ENCODE measurements at regions not wholly inside any gene's neighbourhood (a gene's known extent, or its start where the extent isn't known, plus 50 kb on each side); places are given as distances from the start of the nearest gene placed in this dataset.

DNA sequence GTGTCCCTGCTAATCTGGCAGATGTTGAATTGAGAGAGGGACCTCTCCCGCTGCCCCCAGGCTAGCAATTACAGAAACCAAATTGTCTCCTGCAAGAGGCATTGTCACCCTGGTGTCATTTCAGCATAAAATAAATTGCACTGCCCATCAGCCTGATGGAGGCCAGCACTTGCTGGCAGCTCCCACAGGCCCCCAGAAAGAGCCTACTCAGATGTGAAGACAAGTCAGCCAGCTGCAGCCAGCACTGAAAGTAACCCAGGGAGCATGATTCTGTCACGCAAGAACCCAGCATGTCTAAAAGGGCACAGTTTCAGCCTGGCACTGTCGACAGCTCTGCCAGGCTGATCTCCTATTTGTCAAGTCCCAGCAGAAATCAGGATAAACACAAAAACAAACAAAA is 110.3 kb upstream of the CTTNBP2NL start (continued):
- TF ChIP-seq, protein P1, sequence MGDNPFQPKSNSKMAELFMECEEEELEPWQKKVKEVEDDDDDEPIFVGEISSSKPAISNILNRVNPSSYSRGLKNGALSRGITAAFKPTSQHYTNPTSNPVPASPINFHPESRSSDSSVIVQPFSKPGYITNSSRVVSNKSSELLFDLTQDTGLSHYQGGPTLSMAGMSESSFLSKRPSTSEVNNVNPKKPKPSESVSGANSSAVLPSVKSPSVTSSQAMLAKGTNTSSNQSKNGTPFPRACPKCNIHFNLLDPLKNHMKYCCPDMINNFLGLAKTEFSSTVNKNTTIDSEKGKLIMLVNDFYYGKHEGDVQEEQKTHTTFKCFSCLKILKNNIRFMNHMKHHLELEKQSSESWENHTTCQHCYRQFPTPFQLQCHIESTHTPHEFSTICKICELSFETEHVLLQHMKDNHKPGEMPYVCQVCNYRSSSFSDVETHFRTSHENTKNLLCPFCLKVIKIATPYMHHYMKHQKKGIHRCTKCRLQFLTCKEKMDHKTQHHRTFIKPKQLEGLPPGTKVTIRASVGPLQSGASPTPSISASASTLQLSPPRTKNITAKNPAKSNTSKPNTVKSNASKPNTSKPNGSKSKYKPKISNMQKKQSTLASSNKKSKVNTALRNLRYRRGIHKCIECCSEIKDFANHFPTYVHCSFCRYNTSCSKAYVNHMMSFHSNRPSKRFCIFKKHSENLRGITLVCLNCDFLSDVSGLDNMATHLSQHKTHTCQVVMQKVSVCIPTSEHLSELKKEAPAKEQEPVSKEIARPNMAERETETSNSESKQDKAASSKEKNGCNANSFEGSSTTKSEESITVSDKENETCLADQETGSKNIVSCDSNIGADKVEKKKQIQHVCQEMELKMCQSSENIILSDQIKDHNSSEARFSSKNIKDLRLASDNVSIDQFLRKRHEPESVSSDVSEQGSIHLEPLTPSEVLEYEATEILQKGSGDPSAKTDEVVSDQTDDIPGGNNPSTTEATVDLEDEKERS (tag by site-specific recombination; IDR thresholded peaks at IDR 0.05) = no peak
- no peak for TF ChIP-seq SP3 (tag by site-specific recombination; IDR thresholded peaks at IDR 0.05)

DNA sequence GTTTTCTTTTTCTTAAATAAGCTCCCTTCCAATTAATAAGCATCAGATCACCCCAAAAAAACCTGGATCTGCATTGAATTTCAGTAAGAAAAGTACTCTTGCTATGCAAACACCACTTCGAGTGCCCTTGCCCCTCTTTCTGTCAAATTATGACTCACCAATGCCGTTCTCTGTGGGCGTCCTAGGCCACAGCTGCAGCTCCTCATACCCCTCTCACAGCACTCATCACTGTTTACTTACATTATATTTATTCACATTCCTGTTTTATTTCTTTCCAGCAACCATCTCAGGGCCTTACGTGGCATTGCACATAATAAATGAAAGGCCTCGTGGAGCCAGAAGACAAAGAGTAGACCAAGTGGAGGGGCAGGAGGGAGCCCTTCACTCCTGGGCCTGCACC is 99.1 kb upstream of the CTTNBP2NL start:
- Histone ChIP-seq H3K9me3 (ENCODE audit: control insufficient read depth, insufficient read depth, low read depth, low read length) (no peaks in the 10 kb centered on the region), H3K36me3 (ENCODE audit: control insufficient read depth in 2 of 2, insufficient read depth in 1 of 2, low read length in 2 of 2) (no peaks in the 10 kb centered on the region), H3K27ac (ENCODE audit: extremely low read depth, low read depth, low read length) (no peak overlapping the region), H3K4me1 (ENCODE audit: control insufficient read depth, insufficient read depth, low read length) (no peaks in the 10 kb centered on the region), H3K4me3 (ENCODE audit: low read depth, low read length) (no peak overlapping the region)
- ChIA-PET CTCF (interaction anchor here (0.6 kb wide), 4 partner anchors 34 to 582 kb away, joined by 3 to 4 read pairs (median 3); no protein-coding TSS in a partner anchor), POLR2A (no interaction called here)
- TF ChIP-seq ZFHX2 (tag by site-specific recombination; conservative IDR thresholded peaks at IDR 0.05) = 0 out of 2 replicates have a peak, but pooled peaks have one; percentile 13
- TF ChIP-seq ZNF202 (tag by site-specific recombination; IDR thresholded peaks at IDR 0.05; ENCODE audit: borderline replicate concordance) = no peak
- TF ChIP-seq TCF7L2 (IDR thresholded peaks at IDR 0.05; ENCODE audit: borderline replicate concordance, low read depth, low read length) = no peak

DNA sequence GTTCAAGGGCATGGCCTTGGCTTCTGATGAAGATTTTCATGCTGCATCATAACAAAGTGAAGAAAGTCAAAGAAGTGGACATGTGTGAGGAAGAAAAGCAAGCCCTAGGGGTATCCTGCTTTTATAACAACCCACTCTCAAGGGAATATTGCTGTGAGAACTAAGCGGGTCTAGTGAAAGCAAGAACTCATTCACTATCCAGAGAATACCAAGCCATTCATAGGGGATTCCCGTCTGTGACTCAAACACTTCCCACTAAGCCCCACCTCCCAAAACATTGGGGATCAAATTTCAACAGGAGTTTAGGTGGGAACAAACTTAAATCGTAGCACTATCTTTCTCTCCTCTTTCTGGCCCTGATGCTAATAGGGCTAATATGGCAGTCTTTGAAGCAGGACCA is 98.5 kb upstream of the CTTNBP2NL start:
- H3K36me3 ChIP-seq (ENCODE audit: control insufficient read depth in 2 of 2, insufficient read depth in 1 of 2, low read length in 2 of 2) = no peaks in the 10 kb centered on the region
- ChIA-PET POLR2A (no interaction called here), CTCF (interaction anchor here (0.6 to 2.0 kb wide), 4 partner anchors 34 to 583 kb away, joined by 3 to 8 read pairs (median 4); no protein-coding TSS in a partner anchor)
- no peaks in the 10 kb centered on the region for H3K4me1 ChIP-seq (ENCODE audit: control insufficient read depth, insufficient read depth, low read length)
- no peak for TF ChIP-seq ZNF747 (tag by site-specific recombination; IDR thresholded peaks at IDR 0.05)
- TF ChIP-seq, protein P2, sequence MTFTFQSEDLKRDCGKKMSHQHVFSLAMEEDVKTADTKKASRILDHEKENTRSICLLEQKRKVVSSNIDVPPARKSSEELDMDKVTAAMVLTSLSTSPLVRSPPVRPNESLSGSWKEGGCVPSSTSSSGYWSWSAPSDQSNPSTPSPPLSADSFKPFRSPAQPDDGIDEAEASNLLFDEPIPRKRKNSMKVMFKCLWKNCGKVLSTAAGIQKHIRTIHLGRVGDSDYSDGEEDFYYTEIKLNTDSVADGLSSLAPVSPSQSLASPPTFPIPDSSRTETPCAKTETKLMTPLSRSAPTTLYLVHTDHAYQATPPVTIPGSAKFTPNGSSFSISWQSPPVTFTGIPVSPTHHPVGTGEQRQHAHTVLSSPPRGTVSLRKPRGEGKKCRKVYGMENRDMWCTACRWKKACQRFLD (tag by site-specific recombination; IDR thresholded peaks at IDR 0.05) = no peak
- no peak for TF ChIP-seq ZNF10 (tag by site-specific recombination; IDR thresholded peaks at IDR 0.05)
- no peak for TF ChIP-seq MYNN (tag by site-specific recombination; IDR thresholded peaks at IDR 0.05; ENCODE audit: borderline replicate concordance)
- TF ChIP-seq ZNF514 (tag by site-specific recombination; IDR thresholded peaks at IDR 0.05) = no peak
- TF ChIP-seq ZNF561 (tag by site-specific recombination; IDR thresholded peaks at IDR 0.05; ENCODE audit: borderline replicate concordance) = no peak
- no peak for TF ChIP-seq ZNF610 (tag by site-specific recombination; IDR thresholded peaks at IDR 0.05; ENCODE audit: borderline replicate concordance)
- TF ChIP-seq OVOL3 (tag by site-specific recombination; IDR thresholded peaks at IDR 0.05) = no peak
- TF ChIP-seq, protein P3, sequence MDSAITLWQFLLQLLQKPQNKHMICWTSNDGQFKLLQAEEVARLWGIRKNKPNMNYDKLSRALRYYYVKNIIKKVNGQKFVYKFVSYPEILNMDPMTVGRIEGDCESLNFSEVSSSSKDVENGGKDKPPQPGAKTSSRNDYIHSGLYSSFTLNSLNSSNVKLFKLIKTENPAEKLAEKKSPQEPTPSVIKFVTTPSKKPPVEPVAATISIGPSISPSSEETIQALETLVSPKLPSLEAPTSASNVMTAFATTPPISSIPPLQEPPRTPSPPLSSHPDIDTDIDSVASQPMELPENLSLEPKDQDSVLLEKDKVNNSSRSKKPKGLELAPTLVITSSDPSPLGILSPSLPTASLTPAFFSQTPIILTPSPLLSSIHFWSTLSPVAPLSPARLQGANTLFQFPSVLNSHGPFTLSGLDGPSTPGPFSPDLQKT (IDR thresholded peaks at IDR 0.05; ENCODE audit: borderline replicate concordance, low read depth, low read length) = no peak
- no peak for TF ChIP-seq ZNF768 (tag by site-specific recombination; IDR thresholded peaks at IDR 0.05)
- TF ChIP-seq GLI2 (tag by site-specific recombination; IDR thresholded peaks at IDR 0.05; ENCODE audit: borderline replicate concordance, low read depth) = no peak
- TF ChIP-seq, protein P4, sequence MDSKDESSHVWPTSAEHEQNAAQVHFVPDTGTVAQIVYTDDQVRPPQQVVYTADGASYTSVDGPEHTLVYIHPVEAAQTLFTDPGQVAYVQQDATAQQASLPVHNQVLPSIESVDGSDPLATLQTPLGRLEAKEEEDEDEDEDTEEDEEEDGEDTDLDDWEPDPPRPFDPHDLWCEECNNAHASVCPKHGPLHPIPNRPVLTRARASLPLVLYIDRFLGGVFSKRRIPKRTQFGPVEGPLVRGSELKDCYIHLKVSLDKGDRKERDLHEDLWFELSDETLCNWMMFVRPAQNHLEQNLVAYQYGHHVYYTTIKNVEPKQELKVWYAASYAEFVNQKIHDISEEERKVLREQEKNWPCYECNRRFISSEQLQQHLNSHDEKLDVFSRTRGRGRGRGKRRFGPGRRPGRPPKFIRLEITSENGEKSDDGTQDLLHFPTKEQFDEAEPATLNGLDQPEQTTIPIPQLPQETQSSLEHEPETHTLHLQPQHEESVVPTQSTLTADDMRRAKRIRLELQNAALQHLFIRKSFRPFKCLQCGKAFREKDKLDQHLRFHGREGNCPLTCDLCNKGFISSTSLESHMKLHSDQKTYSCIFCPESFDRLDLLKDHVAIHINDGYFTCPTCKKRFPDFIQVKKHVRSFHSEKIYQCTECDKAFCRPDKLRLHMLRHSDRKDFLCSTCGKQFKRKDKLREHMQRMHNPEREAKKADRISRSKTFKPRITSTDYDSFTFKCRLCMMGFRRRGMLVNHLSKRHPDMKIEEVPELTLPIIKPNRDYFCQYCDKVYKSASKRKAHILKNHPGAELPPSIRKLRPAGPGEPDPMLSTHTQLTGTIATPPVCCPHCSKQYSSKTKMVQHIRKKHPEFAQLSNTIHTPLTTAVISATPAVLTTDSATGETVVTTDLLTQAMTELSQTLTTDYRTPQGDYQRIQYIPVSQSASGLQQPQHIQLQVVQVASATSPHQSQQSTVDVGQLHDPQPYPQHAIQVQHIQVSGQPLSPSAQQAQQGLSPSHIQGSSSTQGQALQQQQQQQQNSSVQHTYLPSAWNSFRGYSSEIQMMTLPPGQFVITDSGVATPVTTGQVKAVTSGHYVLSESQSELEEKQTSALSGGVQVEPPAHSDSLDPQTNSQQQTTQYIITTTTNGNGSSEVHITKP (tag by site-specific recombination; IDR thresholded peaks at IDR 0.05) = no peak
- no peak for TF ChIP-seq ZBTB1 (tag by site-specific recombination; IDR thresholded peaks at IDR 0.05)
- TF ChIP-seq ZNF391 (tag by site-specific recombination; IDR thresholded peaks at IDR 0.05; ENCODE audit: borderline replicate concordance, low read depth) = no peak
- no peak for TF ChIP-seq FEZF1 (tag by site-specific recombination; IDR thresholded peaks at IDR 0.05)
- no peak overlapping the region for H3K27ac ChIP-seq (ENCODE audit: extremely low read depth, low read depth, low read length)
- no peaks in the 10 kb centered on the region for H3K9me3 ChIP-seq (ENCODE audit: control insufficient read depth, insufficient read depth, low read depth, low read length)
- H3K4me3 ChIP-seq (ENCODE audit: low read depth, low read length) = no peak overlapping the region

All from HEK293 (cell line).